ENCODE measurements at regions not wholly inside any gene's neighbourhood (a gene's known extent, or its start where the extent isn't known, plus 50 kb on each side); places are given as distances from the start of the nearest gene placed in this dataset.

- no peak for TF ChIP-seq POLR2A (IDR thresholded peaks at IDR 0.05)
- TF ChIP-seq CTCF (IDR thresholded peaks at IDR 0.05): no peak
These were observed 132.6 kb downstream of the GPR63 start for GRCh38 chr6:96704713-96705112.
